Keratinocyte (primary cell): ENCODE measurements at regions not wholly inside any gene's neighbourhood (a gene's known extent, or its start where the extent isn't known, plus 50 kb on each side); places are given as distances from the start of the nearest gene placed in this dataset.

Experiments
- DNase-seq: peaks from one replicate; pipeline ENCODE4 v3.0.0-alpha.2; 2011; ENCODE audit warnings: low read depth, missing footprints, low spot score
- FAIRE-seq: peaks from 2 replicates; lab custom pipeline; 2011; peaks lifted over from hg19 to GRCh38; lab: Jason Lieb, UNC
- H2AFZ ChIP-seq: 2 replicates; pipeline ENCODE4 v1.6.0; 2012; ENCODE audit warnings: low read length, control low read depth, inconsistent platforms; ENCODE audit not compliant: control insufficient read depth
- H3K27ac ChIP-seq: 2 replicates; pipeline ENCODE4 v1.5.1; 2011; ENCODE audit warnings: low read length; ENCODE audit not compliant: control insufficient read depth, insufficient read depth
- H3K27me3 ChIP-seq: 3 replicates; pipeline ENCODE4 v1.6.0; 2011; ENCODE audit warnings: low read length; ENCODE audit not compliant: control insufficient read depth, insufficient read depth; ENCODE audit errors: extremely low read depth
- H3K36me3 ChIP-seq, 2 experiments: 2 replicates in 1 of 2; 3 replicates in 1 of 2; pipeline ENCODE4 v1.5.1; 2011; ENCODE audit warnings: low read length in 2 of 2, mild to moderate bottlenecking in 1 of 2; ENCODE audit not compliant: control insufficient read depth in 2 of 2, insufficient read depth in 2 of 2; ENCODE audit errors: extremely low read depth in 1 of 2
- H3K4me1 ChIP-seq: 3 replicates; pipeline ENCODE4 v1.5.1; 2011; ENCODE audit warnings: low read length; ENCODE audit not compliant: control insufficient read depth, insufficient read depth; ENCODE audit errors: extremely low read depth
- H3K4me2 ChIP-seq: 3 replicates; pipeline ENCODE4 v1.6.0; 2011; ENCODE audit warnings: low read depth, low read length; ENCODE audit not compliant: control insufficient read depth, insufficient read depth; ENCODE audit errors: extremely low read depth
- H3K4me3 ChIP-seq, 3 experiments: fragments of 200-600 bp in 1 of 3; sonication (generic) in 1 of 3; 2 replicates in 2 of 3; 3 replicates in 1 of 3; pipeline ENCODE4 v1.5.1; 2011 to 2016; ENCODE audit warnings: low read length in 3 of 3, mild to moderate bottlenecking in 3 of 3, control low read depth in 2 of 3, inconsistent platforms in 1 of 3, low read depth in 1 of 3, mixed read lengths in 1 of 3, mixed run types in 1 of 3, moderate library complexity in 1 of 3; ENCODE audit not compliant: control insufficient read depth in 2 of 3, insufficient read depth in 2 of 3; ENCODE audit errors: extremely low read depth in 1 of 3
- H3K79me2 ChIP-seq: 2 replicates; pipeline ENCODE4 v1.6.0; 2012; ENCODE audit warnings: low read length; ENCODE audit not compliant: control insufficient read depth, insufficient read depth
- H3K9ac ChIP-seq: 3 replicates; pipeline ENCODE4 v1.6.0; 2011; ENCODE audit warnings: low read length; ENCODE audit not compliant: control insufficient read depth, insufficient read depth; ENCODE audit errors: extremely low read depth
- H3K9me1 ChIP-seq: 3 replicates; pipeline ENCODE4 v1.6.0; 2011; ENCODE audit warnings: low read length; ENCODE audit not compliant: control insufficient read depth, insufficient read depth; ENCODE audit errors: extremely low read depth
- H3K9me3 ChIP-seq: 2 replicates; pipeline ENCODE4 v1.5.1; 2012; ENCODE audit warnings: low read depth, low read length; ENCODE audit not compliant: control insufficient read depth
- H4K20me1 ChIP-seq: 3 replicates; pipeline ENCODE4 v1.6.0; 2011; ENCODE audit warnings: low read length; ENCODE audit not compliant: control insufficient read depth, insufficient read depth; ENCODE audit errors: extremely low read depth
- CTCF ChIP-seq, 3 experiments: IDR thresholded peaks in 1 of 3; conservative IDR thresholded peaks in 1 of 3; optimal IDR thresholded peaks in 1 of 3; 2 replicates in 2 of 3; 3 replicates in 1 of 3; pipeline versions ENCODE3 to v1.5.1; 2011; ENCODE audit warnings: low read length in 3 of 3, mild to moderate bottlenecking in 3 of 3, moderate library complexity in 2 of 3, control low read depth in 1 of 3, inconsistent platforms in 1 of 3; ENCODE audit not compliant: insufficient read depth in 2 of 3; ENCODE audit errors: extremely low read depth in 1 of 3
- EZH2 ChIP-seq: IDR thresholded peaks from one replicate; pipeline ENCODE4 v1.6.1; 2012; ENCODE audit warnings: inconsistent platforms, mild to moderate bottlenecking, low read length, moderate library complexity
- dilution Hi-C: fragments of 300-500 bp; cut with MboI; formaldehyde crosslinking; loops from one replicate; pipeline ENCODE4 v1.7.0; 2020; ENCODE audit warnings: low sequenced_read_pairs; ENCODE audit not compliant: extremely low pct_ligation_motif_present

- Histone ChIP-seq H3K79me2 (no peaks in the 10 kb centered on the region), H3K9me3 (no peaks in the 10 kb centered on the region), H3K4me2 (no peak overlapping the region), H3K9me1 (no peaks in the 10 kb centered on the region), H2AFZ (no peak overlapping the region), H3K4me3 (no peak overlapping the region), H3K4me1 (no peaks in the 10 kb centered on the region), H3K27me3 (no peaks in the 10 kb centered on the region), H4K20me1 (no peaks in the 10 kb centered on the region), H3K36me3 (no peaks in the 10 kb centered on the region), H3K27ac (no peak overlapping the region), H3K9ac (no peak overlapping the region)
- dilution Hi-C loops, result no loop called here
- no peak for DNase-seq
- TF ChIP-seq EZH2 (no peak), CTCF (optimal IDR thresholded peaks at IDR 0.05 in 1 of 3, IDR thresholded peaks at IDR 0.05 in 1 of 3, conservative IDR thresholded peaks at IDR 0.05 in 1 of 3; ENCODE audit: extremely low read depth in 1 of 3, insufficient read depth in 2 of 3, low read length in 3 of 3) (no peak)
- FAIRE-seq, result no peak
These were observed 94.6 kb downstream of the FAM9B start for GRCh38 chrX:8939322-8939721.

GRCh38 chrX:8927701-8928100, 106.2 kb downstream of the FAM9B start:
- dilution Hi-C loops, result no loop called here
- Histone ChIP-seq H3K9me3 (no peaks in the 10 kb centered on the region), H3K27ac (no peak overlapping the region), H4K20me1 (no peaks in the 10 kb centered on the region), H3K4me2 (no peak overlapping the region), H3K79me2 (no peaks in the 10 kb centered on the region), H3K4me3 (no peak overlapping the region), H3K36me3 (no peaks in the 10 kb centered on the region), H2AFZ (no peak overlapping the region), H3K27me3 (peaks cover 7% of the 10 kb centered on the region), H3K4me1 (no peaks in the 10 kb centered on the region), H3K9ac (no peak overlapping the region), H3K9me1 (no peaks in the 10 kb centered on the region)
- no peak for TF ChIP-seq CTCF (optimal IDR thresholded peaks at IDR 0.05 in 1 of 3, IDR thresholded peaks at IDR 0.05 in 1 of 3, conservative IDR thresholded peaks at IDR 0.05 in 1 of 3; ENCODE audit: extremely low read depth in 1 of 3, insufficient read depth in 2 of 3, low read length in 3 of 3)
- no peak for TF ChIP-seq EZH2
- FAIRE-seq, result no peak
- no peak for DNase-seq
